Transverse colon (tissue), 3 donors: ENCODE measurements at regions not wholly inside any gene's neighbourhood (a gene's known extent, or its start where the extent isn't known, plus 50 kb on each side); places are given as distances from the start of the nearest gene placed in this dataset.

Source experiments
- CTCF ChIP-seq, 5 experiments: fragments of 200-600 bp in 3 of 5; fragments of 450-650 bp in 2 of 5; sonication (generic) in 3 of 5; IDR thresholded peaks; 1 replicate in 2 of 5; 2 replicates in 3 of 5; pipeline ENCODE4 v1.5.1; 2016 to 2017; ENCODE audit warnings: antibody characterized with exemption in 5 of 5, inconsistent platforms in 3 of 5, mild to moderate bottlenecking in 2 of 5, moderate library complexity in 1 of 5
- POLR2A ChIP-seq: fragments of 450-650 bp; IDR thresholded peaks from one replicate; pipeline ENCODE4 v1.6.1; 2016; ENCODE audit warnings: antibody characterized with exemption, mild to moderate bottlenecking, moderate library complexity

GRCh38 chr11:33999393-33999792, 52.1 kb upstream of the CAPRIN1 start:
- TF ChIP-seq CTCF (IDR thresholded peaks at IDR 0.05) (no peak), POLR2A (no peak)
